H7 (cell line): ENCODE measurements at regions not wholly inside any gene's neighbourhood (a gene's known extent, or its start where the extent isn't known, plus 50 kb on each side); places are given as distances from the start of the nearest gene placed in this dataset.
"Not testable (repeated sequence)": the region's sequence is repeated elsewhere in the genome, so short reads cannot be mapped to it uniquely, and the experiment has no call there.

Source experiments
- DNase-seq: peaks from one replicate; pipeline ENCODE4 v3.0.0; 2012
- H3K27me3 ChIP-seq: 2 replicates; pipeline ENCODE4 v1.6.0; 2011; ENCODE audit warnings: mild to moderate bottlenecking, low read length; ENCODE audit not compliant: control insufficient read depth, insufficient read depth
- H3K36me3 ChIP-seq: replicated peaks from 2 replicates; pipeline ENCODE4 v1.5.1; 2011; ENCODE audit warnings: low read length; ENCODE audit not compliant: control insufficient read depth, insufficient read depth
- H3K4me3 ChIP-seq: 2 replicates; pipeline ENCODE4 v1.5.1; 2011; ENCODE audit warnings: low read depth, mild to moderate bottlenecking, control low read depth, low read length, moderate library complexity; ENCODE audit not compliant: insufficient read depth

GRCh38 chr16:5775916-5776315 lies 678.3 kb upstream of the EEF2KMT start:
- DNase-seq = no peak
- Histone ChIP-seq H3K4me3 (no peak overlapping the region), H3K36me3 (no peaks in the 10 kb centered on the region), H3K27me3 (no peaks in the 10 kb centered on the region)

- H3K27me3 ChIP-seq = no peaks in the 10 kb centered on the region
- no peak overlapping the region for H3K4me3 ChIP-seq
- DNase-seq = no peak
- no peaks in the 10 kb centered on the region for H3K36me3 ChIP-seq
These were observed 672.5 kb upstream of the EEF2KMT start for GRCh38 chr16:5770118-5770517.

DNA sequence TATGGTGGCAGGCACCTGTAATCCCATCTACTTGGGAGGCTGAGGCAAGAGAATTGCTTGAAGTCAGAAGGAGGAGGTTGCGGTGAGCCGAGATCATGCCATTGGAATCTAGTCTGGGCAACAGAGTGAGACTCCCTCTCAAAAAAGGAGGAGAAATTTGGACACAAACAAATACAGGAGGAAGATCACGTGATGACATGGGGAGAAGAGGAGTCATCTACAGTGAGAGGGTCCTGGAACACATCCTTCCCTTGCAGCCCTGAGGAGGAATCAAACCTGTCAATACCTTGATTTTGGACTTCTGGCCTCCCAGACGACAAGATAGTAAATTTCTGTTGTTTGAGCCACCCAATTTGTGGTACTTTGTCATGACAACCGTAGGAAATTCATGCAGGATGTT lies 671.9 kb upstream of the EEF2KMT start:
- Histone ChIP-seq H3K27me3 (no peaks in the 10 kb centered on the region), H3K4me3 (no peak overlapping the region), H3K36me3 (no peaks in the 10 kb centered on the region)
- no peak for DNase-seq

GRCh38 chr16:5768445-5768844 lies 670.9 kb upstream of the EEF2KMT start:
- no peak for DNase-seq

DNA sequence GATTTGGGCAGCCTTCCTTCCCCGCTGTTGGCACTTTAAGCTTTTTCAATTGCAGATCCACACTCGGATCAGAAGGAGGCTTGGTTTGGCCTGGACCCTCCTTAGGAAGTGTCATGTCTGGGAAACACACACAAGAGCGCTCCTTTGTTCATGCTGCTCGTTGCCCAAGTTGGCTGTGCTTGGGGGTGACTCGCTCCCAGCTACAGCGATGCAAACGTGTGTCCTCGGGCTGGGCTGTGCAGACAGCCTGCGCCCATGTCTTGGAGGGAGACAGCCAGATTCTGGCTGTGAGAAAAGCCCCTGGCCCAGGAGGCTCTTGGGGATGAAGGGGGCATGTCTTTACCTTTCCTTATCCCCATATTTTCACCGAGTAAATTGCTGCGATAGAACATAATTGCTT lies 665.6 kb upstream of the EEF2KMT start:
- Histone ChIP-seq H3K4me3 (no peak overlapping the region), H3K36me3 (no peaks in the 10 kb centered on the region), H3K27me3 (no peaks in the 10 kb centered on the region)
- DNase-seq = no peak

More at GRCh38 chr16:5768445-5768844, 670.9 kb upstream of the EEF2KMT start:
- H3K27me3 ChIP-seq = no peaks in the 10 kb centered on the region
- H3K4me3 ChIP-seq = no peak overlapping the region
- no peaks in the 10 kb centered on the region for H3K36me3 ChIP-seq

DNA sequence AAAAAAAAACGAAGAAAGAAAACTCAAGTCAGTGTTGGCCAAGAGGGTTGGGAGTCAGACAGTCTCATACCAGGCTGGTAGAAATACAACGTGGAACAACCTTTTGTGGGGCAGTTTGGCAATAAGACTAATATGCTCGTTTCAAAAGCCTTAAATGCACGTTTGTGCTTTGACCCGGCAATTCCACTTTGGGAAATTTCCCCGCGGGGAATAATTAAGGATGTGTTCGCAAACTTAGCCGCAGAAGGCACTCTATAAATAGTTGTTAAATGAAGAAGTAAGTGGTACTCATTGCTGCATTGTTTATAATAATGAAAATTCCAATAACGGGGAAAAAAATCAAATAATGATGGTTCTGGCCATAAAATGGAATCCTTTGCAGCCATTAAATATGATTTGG lies 664.8 kb upstream of the EEF2KMT start:
- no peaks in the 10 kb centered on the region for H3K27me3 ChIP-seq
- DNase-seq = no peak
- H3K36me3 ChIP-seq = no peaks in the 10 kb centered on the region
- H3K4me3 ChIP-seq = no peak overlapping the region

GRCh38 chr16:5761592-5761991 lies 664.0 kb upstream of the EEF2KMT start:
- no peak for DNase-seq
- Histone ChIP-seq H3K4me3 (no peak overlapping the region), H3K27me3 (no peaks in the 10 kb centered on the region), H3K36me3 (no peaks in the 10 kb centered on the region)

DNA sequence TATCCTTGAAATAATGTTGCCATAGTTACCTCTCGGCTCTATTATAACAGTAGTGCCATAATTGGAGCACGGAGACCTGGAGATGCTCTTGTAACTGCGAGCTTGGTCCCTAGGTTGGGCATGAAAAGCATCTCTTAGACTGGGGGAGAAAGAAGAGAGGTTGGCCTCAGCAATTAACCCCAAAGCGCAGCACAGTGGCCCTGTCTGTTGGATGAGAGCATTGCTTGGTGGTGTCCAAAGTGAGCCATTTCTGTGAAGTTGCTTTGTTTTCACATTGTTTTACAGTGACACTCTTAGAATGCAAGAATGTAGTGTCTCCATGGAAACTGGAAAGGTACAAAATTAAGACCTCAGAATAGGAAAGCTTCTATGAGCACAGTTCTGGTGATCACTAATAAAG lies 660.7 kb upstream of the EEF2KMT start:
- Histone ChIP-seq H3K36me3 (no peaks in the 10 kb centered on the region), H3K4me3 (no peak overlapping the region), H3K27me3 (no peaks in the 10 kb centered on the region)
- no peak for DNase-seq

DNA sequence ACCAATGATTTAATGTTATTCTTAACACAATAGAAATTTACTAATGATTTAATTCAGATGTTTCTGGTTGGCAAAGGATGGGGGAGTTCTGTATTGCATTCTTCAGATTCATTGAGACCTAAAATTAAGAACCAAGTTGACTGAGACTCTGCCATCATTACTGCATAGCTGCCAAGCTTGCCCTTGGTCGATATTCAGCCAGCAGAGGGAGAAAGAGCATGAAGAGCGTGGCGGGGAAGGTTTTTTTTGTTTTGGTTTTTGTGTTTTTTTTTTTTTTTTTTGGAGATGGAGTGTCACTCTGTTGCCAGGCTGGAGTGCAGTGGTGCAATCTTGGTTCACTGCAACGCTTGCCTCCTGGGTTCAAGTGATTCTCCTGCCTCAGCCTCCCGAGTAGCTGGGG lies 659.4 kb upstream of the EEF2KMT start:
- H3K4me3 ChIP-seq = no peak overlapping the region
- DNase-seq = peak; percentile 21
- H3K27me3 ChIP-seq = no peaks in the 10 kb centered on the region
- H3K36me3 ChIP-seq = no peaks in the 10 kb centered on the region

DNA sequence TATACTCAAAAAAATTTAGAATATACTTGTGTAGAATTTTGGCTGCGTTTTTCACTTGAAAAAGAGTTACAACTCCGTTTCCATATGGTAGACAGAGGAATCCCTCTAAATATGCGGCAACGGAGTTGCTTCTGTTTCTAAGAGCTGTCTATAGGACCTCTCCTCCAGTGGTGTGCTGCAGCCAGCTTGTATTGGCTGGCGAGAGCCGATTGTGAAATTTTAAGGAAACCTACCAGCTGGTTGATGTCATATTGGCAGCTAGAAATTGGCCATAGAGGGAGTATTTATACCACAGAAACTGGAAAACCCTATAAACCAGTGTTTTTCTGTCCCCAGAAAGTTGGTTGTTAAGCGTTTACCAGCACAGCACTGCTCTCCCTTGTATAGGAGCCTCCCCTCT lies 655.8 kb upstream of the EEF2KMT start:
- no peaks in the 10 kb centered on the region for H3K27me3 ChIP-seq
- no peak overlapping the region for H3K4me3 ChIP-seq
- H3K36me3 ChIP-seq = no peaks in the 10 kb centered on the region
- no peak for DNase-seq

GRCh38 chr16:5751216-5751615 lies 653.6 kb upstream of the EEF2KMT start:
- Histone ChIP-seq H3K4me3 (no peak overlapping the region), H3K36me3 (no peaks in the 10 kb centered on the region), H3K27me3 (no peaks in the 10 kb centered on the region)
- DNase-seq = no peak

DNA sequence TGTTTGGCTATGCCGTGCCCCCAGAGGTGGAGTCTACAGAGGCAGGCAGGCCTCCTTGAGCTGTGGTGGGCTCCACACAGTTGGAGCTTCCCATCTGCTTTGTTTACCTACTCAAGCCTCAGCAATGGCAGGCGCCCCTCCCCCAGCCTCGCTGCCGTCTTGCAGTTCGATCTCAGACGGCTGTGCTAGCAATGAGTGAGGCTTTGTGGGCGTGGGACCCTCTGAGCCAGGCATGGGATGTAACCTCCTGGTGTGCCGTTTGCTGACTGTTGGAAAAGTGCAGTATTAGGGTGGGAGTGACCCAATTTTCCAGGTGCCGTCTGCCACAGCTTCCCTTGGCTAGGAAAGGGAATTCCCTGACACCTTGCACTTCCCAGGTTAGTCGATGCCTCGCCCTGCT lies 652.8 kb upstream of the EEF2KMT start:
- not testable (repeated sequence) for DNase-seq, H3K4me3 ChIP-seq, H3K36me3 ChIP-seq, H3K27me3 ChIP-seq

DNA sequence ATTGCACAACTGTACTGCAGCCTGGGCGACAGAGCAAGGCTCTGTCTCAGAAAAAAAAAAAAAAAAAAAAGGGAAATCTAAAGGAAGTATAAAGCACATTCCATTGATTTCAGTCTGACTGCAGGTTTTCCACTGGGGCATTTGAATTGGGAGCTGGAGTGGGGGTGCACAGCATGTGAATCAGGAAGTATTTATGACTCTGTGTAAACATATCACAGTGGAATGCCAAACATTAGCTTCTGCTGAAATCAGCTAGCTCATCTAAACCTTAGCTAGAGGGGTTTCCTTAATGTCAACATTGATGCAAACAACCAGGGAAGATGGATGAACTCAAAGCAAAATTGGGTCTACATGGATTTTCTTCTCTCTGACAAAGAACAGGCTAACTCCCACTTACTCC lies 641.0 kb upstream of the EEF2KMT start:
- no peak for DNase-seq

DNA sequence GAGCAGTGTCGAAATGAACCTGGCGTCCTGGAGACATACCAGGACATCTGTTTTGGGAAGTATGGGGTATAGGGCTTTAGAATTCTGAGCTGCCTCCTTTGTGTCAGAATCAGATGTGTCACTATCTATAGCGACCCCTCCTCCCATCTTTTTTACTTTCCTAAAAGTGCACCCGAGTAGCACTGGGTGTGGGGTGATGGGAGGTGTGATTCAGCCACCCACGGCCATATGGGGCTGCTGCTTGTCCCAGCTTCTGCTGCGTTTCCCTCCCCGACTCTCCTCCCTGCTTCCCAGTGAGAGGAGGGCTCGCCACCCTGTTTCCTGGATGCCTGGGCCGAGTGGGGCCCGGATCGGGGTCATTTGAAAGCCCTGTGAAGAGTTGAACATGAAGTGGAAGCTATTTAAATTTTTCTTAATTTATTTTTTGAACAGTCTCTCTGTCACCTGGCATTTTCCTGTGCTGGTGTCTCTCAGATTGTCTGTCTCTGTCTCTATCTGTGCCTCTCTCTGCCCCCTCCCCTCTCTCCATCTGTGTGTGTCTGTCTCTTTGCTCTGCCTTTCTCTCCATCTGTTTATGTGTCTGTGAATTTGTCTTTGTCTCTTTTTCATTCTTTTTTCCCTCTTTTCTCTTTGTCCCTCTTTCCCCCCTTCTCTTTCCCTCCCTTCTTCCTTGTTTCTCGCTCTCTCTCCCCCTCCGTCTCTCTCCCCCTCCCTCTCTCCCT lies 638.8 kb upstream of the EEF2KMT start:
- Histone ChIP-seq H3K27me3 (no peaks in the 10 kb centered on the region), H3K4me3 (no peak overlapping the region), H3K36me3 (no peaks in the 10 kb centered on the region)
- DNase-seq = no peak

More for the DNA sequence above, 641.0 kb upstream of the EEF2KMT start:
- Histone ChIP-seq H3K4me3 (no peak overlapping the region), H3K27me3 (no peaks in the 10 kb centered on the region), H3K36me3 (no peaks in the 10 kb centered on the region)

DNA sequence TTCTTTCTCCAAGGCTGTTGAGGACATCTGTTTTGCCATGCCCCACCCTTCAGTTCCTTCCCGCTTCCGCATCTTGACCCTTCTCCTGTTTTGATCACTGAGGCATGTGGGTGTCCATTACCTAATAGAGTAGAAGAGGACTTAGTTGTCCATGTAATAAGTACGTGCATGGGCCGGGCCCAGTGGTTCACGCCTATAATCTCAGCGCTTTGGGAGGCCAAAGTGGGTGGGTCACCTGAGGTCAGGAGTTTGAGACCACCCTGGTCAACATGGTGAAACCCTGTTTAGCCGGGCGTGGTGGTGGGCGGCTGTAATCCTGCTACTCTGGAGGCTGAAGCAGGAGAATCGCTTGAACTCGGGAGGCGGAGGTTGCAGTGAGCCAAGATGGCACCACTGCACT lies 637.8 kb upstream of the EEF2KMT start:
- H3K4me3 ChIP-seq = no peak overlapping the region
- H3K36me3 ChIP-seq = no peaks in the 10 kb centered on the region
- no peaks in the 10 kb centered on the region for H3K27me3 ChIP-seq
- no peak for DNase-seq

DNA sequence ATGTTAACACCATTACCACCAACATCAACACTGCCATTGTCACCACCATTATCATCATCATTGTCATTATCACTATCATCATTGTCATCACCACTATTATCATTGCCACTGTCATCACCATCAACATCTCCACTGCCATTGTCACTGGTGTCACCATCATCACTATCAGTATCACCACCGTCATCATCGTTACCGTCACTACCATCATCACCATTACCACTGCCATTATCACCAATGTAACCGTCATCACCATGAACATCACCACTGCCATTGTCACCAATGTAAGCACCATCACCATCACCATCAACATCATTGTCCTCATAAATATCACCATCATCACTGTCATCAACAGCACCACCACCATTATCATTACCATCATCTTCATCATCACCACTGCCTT lies 633.2 kb upstream of the EEF2KMT start:
- no peak overlapping the region for H3K4me3 ChIP-seq
- no peak for DNase-seq
- no peaks in the 10 kb centered on the region for H3K36me3 ChIP-seq
- no peaks in the 10 kb centered on the region for H3K27me3 ChIP-seq
